HepG2 (cell line): ENCODE measurements at regions not wholly inside any gene's neighbourhood (a gene's known extent, or its start where the extent isn't known, plus 50 kb on each side); places are given as distances from the start of the nearest gene placed in this dataset.

ENCODE experiments used
- ATAC-seq: fragments of 200-7000 bp; cut with Tn5 transposase; 3 replicates; pipeline ENCODE4 v1.9.1; 2020; ENCODE audit warnings: mild to moderate bottlenecking, moderate library complexity
- BruUV-seq: library from RNA; stranded (reverse); fragments of 400-500 nt; replicated peaks from 2 replicates; lab custom pipeline; 2021; lab: Mats Ljungman, UMichigan
- CTCF ChIA-PET: fragments of 300-600 bp; formaldehyde crosslinking; extraction: SDS; loops from one replicate; lab custom pipeline; 2021; ENCODE audit warnings: low total read pairs, inconsistent platforms, low intra/inter-chr PET ratio; lab: Yijun Ruan, JAX
- POLR2A ChIA-PET: fragments of 350-600 bp; sonication (Branson Sonifier 250); formaldehyde crosslinking; loops from one replicate; lab custom pipeline; 2020; ENCODE audit warnings: antibody characterized with exemption, inconsistent platforms; lab: Yijun Ruan, JAX
- DNase-seq: peaks from one replicate; pipeline ENCODE4 v3.0.0-alpha.2; 2015; ENCODE audit warnings: low spot score
- FAIRE-seq: peaks from 3 replicates; lab custom pipeline; 2011; peaks lifted over from hg19 to GRCh38; lab: Jason Lieb, UNC
- H2AFZ ChIP-seq: one replicate; pipeline ENCODE4 v1.6.1; 2011; ENCODE audit warnings: low read length, inconsistent platforms
- H3K27ac ChIP-seq: fragments of 300-600 bp; 3 replicates; pipeline ENCODE4 v1.8.0; 2011; ENCODE audit warnings: mixed run types, mild to moderate bottlenecking, mixed read lengths, low read length, inconsistent platforms; ENCODE audit not compliant: insufficient read depth; ENCODE audit errors: extremely low read length
- H3K27me3 ChIP-seq, 2 experiments: fragments of 200-600 bp in 1 of 2; 2 replicates in 1 of 2; 3 replicates in 1 of 2; pipeline versions ENCODE4 v1.6.0 to v1.8.0; 2011; ENCODE audit warnings: low read length in 2 of 2, mild to moderate bottlenecking in 2 of 2, moderate library complexity in 2 of 2, inconsistent platforms in 1 of 2; ENCODE audit not compliant: insufficient read depth in 2 of 2, control insufficient read depth in 1 of 2
- H3K36me3 ChIP-seq, 2 experiments: fragments of 200-600 bp in 1 of 2; replicated peaks in 1 of 2; 2 replicates in 1 of 2; 3 replicates in 1 of 2; pipeline versions ENCODE4 v1.5.1 to v1.8.0; 2011; ENCODE audit warnings: low read length in 2 of 2, inconsistent platforms in 1 of 2; ENCODE audit not compliant: insufficient read depth in 2 of 2, control insufficient read depth in 1 of 2
- H3K4me1 ChIP-seq: 2 replicates; pipeline ENCODE4 v1.5.1; 2012; ENCODE audit warnings: low read length, inconsistent platforms; ENCODE audit not compliant: insufficient read depth
- H3K4me2 ChIP-seq: 2 replicates; pipeline ENCODE4 v1.6.0; 2011; ENCODE audit warnings: low read depth, low read length, inconsistent platforms
- H3K4me3 ChIP-seq, 3 experiments: fragments of 200-600 bp in 1 of 3; sonication (generic), shearing (Covaris generic) in 1 of 3; replicated peaks in 1 of 3; 2 replicates each; pipeline ENCODE4 v1.5.1; 2011 to 2016; ENCODE audit warnings: low read length in 3 of 3, inconsistent platforms in 2 of 3, low read depth in 2 of 3, mild to moderate bottlenecking in 2 of 3, control low read depth in 1 of 3, mixed read lengths in 1 of 3; ENCODE audit not compliant: insufficient read depth in 1 of 3
- H3K79me2 ChIP-seq: one replicate; pipeline ENCODE4 v1.6.1; 2011; ENCODE audit warnings: low read length, inconsistent platforms; ENCODE audit not compliant: insufficient read depth
- H3K9ac ChIP-seq: 2 replicates; pipeline ENCODE4 v1.6.0; 2011; ENCODE audit warnings: mild to moderate bottlenecking, low read depth, low read length, inconsistent platforms; ENCODE audit not compliant: insufficient read depth
- H3K9me3 ChIP-seq: 2 replicates; pipeline ENCODE4 v1.5.1; 2012; ENCODE audit warnings: mild to moderate bottlenecking, low read length
- H4K20me1 ChIP-seq: 2 replicates; pipeline ENCODE4 v1.6.0; 2011; ENCODE audit warnings: inconsistent platforms, mild to moderate bottlenecking, low read length, moderate library complexity; ENCODE audit not compliant: insufficient read depth
- GZF1 ChIP-seq: sonication (generic); formaldehyde crosslinking; IDR thresholded peaks from 2 replicates; pipeline ENCODE4 v1.5.1; 2020; ENCODE audit warnings: mild to moderate bottlenecking, missing genetic modification reagents
- NAIF1 ChIP-seq: sonication (generic); formaldehyde crosslinking; IDR thresholded peaks from 2 replicates; pipeline ENCODE4 v1.5.0; 2020; ENCODE audit warnings: mild to moderate bottlenecking, missing genetic modification reagents, borderline replicate concordance
- NR2F2 ChIP-seq: IDR thresholded peaks from 2 replicates; pipeline ENCODE4 v1.6.1; 2012; ENCODE audit warnings: low read depth, inconsistent platforms, borderline replicate concordance
- PCBP1 ChIP-seq: fragments of 200-400 bp; formaldehyde crosslinking; IDR thresholded peaks from 2 replicates; pipeline ENCODE4 v1.6.1; 2017; ENCODE audit warnings: mild to moderate bottlenecking, low read depth, low read length, borderline replicate concordance
- ZFP41 ChIP-seq: sonication (generic); formaldehyde crosslinking; IDR thresholded peaks from 2 replicates; pipeline ENCODE4 v1.4.0; 2020; ENCODE audit warnings: mild to moderate bottlenecking, missing genetic modification reagents, borderline replicate concordance
- ZNF616 ChIP-seq: sonication (generic); formaldehyde crosslinking; IDR thresholded peaks from 2 replicates; pipeline ENCODE4 v1.5.0; 2020; ENCODE audit warnings: low read depth, mild to moderate bottlenecking, missing genetic modification reagents
- WGBS: methylation state at CpG from one replicate; pipeline ENCODE4 v1.1.6; 2017; ENCODE audit warnings: low lambda C conversion rate; 5-methylcytosine and 5-hydroxymethylcytosine counted together
- in situ Hi-C: cut with HindIII; loops from 2 replicates; pipeline ENCODE4 v1.10.0; 2017; ENCODE audit warnings: low pct_unique_long_range_greater_than_20kb; ENCODE audit not compliant: extremely low pct_ligation_motif_present
- intact Hi-C: fragments of 100-400 bp; cut with micrococcal nuclease; formaldehyde crosslinking; loops from one replicate; pipeline ENCODE4 v1.10.0; 2022; ENCODE audit not compliant: unreplicated experiment
- TF ChIP-seq, protein P1 (sequence below): fragments of 450-650 bp; IDR thresholded peaks from 2 replicates; pipeline ENCODE4 v1.6.1; 2017; ENCODE audit warnings: mild to moderate bottlenecking
- TF ChIP-seq, protein P2 (sequence below): sonication (generic); formaldehyde crosslinking; conservative IDR thresholded peaks from 2 replicates; pipeline ENCODE4 v1.4.0; 2020; ENCODE audit warnings: missing genetic modification reagents

DNA sequence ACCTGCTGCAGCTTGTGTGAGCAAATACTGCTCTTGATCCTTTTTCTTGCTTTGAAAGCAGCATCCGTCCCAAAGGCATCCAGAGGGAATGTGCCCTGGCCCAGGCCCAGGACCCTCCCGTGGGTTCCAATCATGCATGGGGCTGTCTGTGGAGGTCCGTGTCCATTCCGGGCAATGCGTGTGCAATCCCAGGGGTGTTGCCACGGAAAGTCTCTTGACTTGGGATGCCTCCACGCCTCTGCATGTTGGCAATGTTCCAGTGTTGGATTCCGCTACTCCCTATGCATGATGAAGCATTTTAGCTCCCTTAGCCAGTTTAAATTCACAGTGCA, 105.7 kb downstream of the SNRPN start:
- Histone ChIP-seq H3K27ac (no peak overlapping the region), H3K9me3 (peaks cover 100% of the 10 kb centered on the region), H4K20me1 (no peaks in the 10 kb centered on the region; the same call in 1 of the 2 replicates), H3K9ac (no peak overlapping the region), H3K4me3 (no peak overlapping the region), H3K36me3 (peaks cover 47 to 99% of the 10 kb centered on the region in 2 experiments), H3K27me3 (no peaks in the 10 kb centered on the region), H3K4me1 (no peaks in the 10 kb centered on the region), H3K4me2 (no peak overlapping the region), H2AFZ (no peak overlapping the region), H3K79me2 (no peaks in the 10 kb centered on the region)
- FAIRE-seq, result no peak
- TF ChIP-seq, protein P1, sequence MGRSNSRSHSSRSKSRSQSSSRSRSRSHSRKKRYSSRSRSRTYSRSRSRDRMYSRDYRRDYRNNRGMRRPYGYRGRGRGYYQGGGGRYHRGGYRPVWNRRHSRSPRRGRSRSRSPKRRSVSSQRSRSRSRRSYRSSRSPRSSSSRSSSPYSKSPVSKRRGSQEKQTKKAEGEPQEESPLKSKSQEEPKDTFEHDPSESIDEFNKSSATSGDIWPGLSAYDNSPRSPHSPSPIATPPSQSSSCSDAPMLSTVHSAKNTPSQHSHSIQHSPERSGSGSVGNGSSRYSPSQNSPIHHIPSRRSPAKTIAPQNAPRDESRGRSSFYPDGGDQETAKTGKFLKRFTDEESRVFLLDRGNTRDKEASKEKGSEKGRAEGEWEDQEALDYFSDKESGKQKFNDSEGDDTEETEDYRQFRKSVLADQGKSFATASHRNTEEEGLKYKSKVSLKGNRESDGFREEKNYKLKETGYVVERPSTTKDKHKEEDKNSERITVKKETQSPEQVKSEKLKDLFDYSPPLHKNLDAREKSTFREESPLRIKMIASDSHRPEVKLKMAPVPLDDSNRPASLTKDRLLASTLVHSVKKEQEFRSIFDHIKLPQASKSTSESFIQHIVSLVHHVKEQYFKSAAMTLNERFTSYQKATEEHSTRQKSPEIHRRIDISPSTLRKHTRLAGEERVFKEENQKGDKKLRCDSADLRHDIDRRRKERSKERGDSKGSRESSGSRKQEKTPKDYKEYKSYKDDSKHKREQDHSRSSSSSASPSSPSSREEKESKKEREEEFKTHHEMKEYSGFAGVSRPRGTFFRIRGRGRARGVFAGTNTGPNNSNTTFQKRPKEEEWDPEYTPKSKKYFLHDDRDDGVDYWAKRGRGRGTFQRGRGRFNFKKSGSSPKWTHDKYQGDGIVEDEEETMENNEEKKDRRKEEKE, result no peak
- TF ChIP-seq NAIF1, result no peak
- TF ChIP-seq GZF1 (CRISPR knock-in tag), result no peak
- TF ChIP-seq NR2F2, result no peak
- TF ChIP-seq, protein P2, sequence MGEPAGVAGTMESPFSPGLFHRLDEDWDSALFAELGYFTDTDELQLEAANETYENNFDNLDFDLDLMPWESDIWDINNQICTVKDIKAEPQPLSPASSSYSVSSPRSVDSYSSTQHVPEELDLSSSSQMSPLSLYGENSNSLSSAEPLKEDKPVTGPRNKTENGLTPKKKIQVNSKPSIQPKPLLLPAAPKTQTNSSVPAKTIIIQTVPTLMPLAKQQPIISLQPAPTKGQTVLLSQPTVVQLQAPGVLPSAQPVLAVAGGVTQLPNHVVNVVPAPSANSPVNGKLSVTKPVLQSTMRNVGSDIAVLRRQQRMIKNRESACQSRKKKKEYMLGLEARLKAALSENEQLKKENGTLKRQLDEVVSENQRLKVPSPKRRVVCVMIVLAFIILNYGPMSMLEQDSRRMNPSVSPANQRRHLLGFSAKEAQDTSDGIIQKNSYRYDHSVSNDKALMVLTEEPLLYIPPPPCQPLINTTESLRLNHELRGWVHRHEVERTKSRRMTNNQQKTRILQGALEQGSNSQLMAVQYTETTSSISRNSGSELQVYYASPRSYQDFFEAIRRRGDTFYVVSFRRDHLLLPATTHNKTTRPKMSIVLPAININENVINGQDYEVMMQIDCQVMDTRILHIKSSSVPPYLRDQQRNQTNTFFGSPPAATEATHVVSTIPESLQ (CRISPR knock-in tag), result no peak
- no peak for TF ChIP-seq ZNF616
- no peak for TF ChIP-seq PCBP1
- TF ChIP-seq ZFP41 (CRISPR knock-in tag), result no peak
- POLR2A ChIA-PET, result no interaction called here
- BruUV-seq, result no TSS peak
- no peak for DNase-seq
- CTCF ChIA-PET, result no interaction called here
- intact Hi-C loops, result no loop called here
- in situ Hi-C loops, result no loop called here
- no peak for ATAC-seq
- WGBS, result 59% methylated on average over 7 of the region's 8 CpGs
